SU-DHL-6 (cell line): ENCODE measurements at regions not wholly inside any gene's neighbourhood (a gene's known extent, or its start where the extent isn't known, plus 50 kb on each side); places are given as distances from the start of the nearest gene placed in this dataset.

Experiments used
- CTCF ChIP-seq: fragments of 200-600 bp; sonication (generic); IDR thresholded peaks from one replicate; pipeline ENCODE4 v1.5.1; 2017; ENCODE audit warnings: antibody characterized with exemption, mild to moderate bottlenecking, low read length, moderate library complexity; ENCODE audit not compliant: insufficient read depth, poor library complexity, severe bottlenecking
- EZH2phosphoT487 ChIP-seq: fragments of 200-600 bp; sonication (generic), shearing (Covaris generic); conservative IDR thresholded peaks from 2 replicates; pipeline ENCODE4 v1.6.1; 2018; ENCODE audit warnings: mild to moderate bottlenecking, antibody characterized with exemption, low read length, moderate library complexity, mixed read lengths

GRCh38 chr1:188164459-188164858 is 1335.7 kb downstream of the PLA2G4A start:
- TF ChIP-seq CTCF (no peak), EZH2phosphoT487 (no peak)
